ENCODE measurements at regions not wholly inside any gene's neighbourhood (a gene's known extent, or its start where the extent isn't known, plus 50 kb on each side); places are given as distances from the start of the nearest gene placed in this dataset.
A peak's percentile ranks its signal among the peaks of the same experiment; 100 is the strongest.
"Not testable (repeated sequence)": the region's sequence is repeated elsewhere in the genome, so short reads cannot be mapped to it uniquely, and the experiment has no call there.

DNA sequence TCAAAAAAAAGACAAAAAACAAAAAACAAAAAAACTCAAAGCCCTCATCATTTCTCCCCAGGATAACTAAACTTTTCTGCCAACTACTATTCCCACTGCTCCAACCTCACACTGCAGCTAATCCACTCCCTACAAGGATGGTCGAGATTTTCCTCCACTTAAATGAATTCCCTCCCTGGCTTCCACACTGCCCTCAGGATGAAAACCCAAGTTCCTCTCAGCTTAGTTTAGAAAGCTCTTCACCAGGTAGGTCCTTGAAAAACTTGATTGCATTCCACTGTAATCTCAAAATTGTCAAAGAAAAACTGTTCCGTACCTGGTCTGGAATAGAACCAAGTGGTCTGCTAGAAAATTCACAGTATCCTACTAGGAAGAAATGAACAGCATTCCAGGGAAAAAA lies 294.3 kb upstream of the KLF14 start:
- no peak for DNase-seq

DNA sequence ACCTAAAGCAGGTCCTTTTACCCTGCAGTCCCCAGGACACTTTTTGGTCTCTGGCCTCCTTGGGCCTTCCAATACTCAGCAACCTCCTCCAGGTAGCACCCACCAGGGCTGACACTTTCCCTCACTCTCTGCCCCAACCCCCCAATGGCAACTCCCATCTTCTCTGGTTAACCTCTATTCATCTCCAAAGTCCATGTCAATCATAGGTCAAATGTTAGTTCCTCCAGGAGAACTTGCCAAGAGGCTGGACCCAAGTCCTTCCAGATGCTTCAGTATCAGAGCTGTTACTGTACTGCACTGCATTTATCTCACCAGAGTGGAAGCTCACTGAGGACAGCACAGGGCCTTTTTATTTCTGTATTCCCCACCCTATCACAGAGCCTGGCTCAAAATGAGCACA lies 295.0 kb upstream of the KLF14 start:
- DNase-seq, result no peak

DNA sequence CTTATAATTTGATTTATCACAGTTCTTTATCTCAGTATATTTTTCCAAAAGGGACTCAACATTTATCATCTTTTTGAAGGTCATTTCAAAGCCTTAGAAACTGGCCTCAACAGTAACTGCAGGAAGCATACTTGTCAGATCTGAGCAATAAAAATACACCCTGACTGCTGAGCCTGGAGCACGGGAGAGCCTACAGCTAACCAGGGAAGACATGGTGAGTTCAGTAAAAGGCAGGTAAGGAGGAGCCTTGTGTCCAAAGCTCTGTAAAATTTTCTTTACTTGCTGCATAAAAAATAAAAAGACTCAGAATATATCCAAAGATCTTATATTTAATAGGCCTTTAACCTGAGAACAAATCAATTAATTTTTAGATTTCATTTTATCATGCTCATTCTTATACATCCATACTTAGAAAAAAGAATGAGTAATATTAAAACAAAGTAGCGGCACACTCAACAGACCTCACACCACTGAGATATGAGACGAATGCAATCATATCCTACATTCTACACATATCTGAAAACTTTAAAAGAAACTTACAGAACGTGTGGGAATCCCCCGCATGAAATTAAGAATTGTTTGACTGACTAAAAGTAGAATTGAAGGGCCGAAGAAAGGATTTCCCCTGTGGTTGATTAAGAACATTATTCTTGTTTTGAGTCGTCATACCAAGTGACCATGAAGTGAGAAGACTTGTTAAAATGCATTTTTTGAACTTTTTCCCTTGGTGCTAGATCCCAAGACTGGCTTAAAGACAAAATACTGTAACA lies 296.4 kb upstream of the MKLN1 start:
- no peak for DNase-seq

DNA sequence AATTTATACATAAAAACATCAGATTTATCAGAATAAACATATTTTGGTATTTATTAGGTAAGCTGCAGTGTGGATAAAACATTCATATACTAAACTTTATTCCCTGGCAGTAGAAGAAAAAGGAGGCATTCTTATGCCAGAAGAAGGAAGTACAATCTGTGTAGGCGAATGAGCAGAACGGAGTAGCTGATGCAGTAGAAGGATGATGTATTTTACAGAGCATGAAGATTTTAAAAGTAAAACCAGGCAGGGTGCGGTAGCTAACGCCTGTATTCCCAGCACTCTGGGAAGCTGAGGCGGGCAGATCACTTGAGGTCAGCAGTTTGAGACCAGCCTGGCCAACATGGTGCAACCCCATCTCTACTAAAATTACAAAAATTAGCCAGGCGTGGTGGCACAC lies 294.9 kb upstream of the MKLN1 start:
- DNase-seq, result no peak

DNA sequence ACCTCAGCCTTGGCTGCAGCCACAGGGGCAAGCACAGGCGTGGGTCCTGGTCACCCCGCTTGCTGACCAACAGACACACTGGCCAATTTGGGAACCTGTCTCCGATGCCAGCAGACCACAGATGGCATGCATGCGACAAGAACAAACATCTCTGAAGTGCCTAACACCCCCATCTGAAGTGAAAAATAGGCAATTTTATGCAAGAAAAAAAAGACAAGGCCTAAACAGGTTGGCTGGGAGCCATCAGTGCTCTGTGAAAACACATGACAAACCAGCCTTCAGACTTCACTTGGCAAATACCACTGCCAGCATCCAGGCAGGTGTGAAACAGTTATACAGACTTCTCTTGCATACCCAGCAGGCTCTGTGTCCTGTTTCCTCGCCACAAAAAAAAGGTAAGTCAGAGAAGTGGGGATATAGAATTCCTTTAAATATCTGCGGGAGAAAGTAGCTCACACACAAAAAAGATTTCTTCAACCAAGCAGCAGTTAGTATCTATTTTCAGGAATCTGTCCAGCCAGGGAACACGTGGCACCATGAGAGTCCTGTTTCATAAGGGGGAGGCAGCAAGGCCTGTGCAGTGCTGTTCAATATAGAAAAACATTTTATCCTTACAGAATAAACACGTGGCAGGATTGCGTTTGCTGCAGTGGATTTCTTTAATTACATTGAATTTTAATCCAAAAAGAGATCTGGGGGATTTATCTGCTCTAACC lies 293.4 kb upstream of the MKLN1 start:
- DNase-seq, result no peak

DNA sequence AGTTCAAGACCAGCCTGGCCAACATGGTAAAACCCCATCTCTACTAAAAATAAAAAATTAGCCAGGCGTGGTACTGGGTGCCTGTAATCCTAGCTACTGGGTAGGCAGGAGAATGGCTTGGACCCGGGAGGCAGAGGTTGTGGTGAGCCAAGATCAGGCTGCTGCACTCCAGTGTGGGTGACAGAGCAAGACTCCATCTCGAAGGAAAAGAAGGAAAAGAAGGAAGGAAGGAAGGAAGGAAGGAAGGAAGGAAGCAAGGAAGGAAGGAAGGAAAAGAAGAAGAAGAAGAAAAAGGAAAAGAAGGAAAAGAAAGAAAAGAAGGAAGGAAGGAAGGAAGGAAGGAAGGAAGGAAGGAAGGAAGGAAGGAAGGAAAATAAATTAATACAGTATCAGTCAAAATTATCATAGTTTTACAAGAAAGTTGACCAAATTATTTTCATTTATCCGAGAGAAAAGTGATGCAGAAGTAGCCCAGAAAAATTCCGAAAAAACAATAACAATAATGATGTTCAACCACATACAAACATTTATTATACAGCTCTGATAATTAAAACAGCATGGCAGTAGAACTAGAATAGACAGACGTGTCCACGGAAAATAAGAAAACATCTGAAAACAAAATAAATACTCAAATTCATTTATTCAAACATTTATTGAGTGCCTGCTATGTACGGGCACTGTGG lies 292.4 kb upstream of the MKLN1 start:
- DNase-seq, result no peak

DNA sequence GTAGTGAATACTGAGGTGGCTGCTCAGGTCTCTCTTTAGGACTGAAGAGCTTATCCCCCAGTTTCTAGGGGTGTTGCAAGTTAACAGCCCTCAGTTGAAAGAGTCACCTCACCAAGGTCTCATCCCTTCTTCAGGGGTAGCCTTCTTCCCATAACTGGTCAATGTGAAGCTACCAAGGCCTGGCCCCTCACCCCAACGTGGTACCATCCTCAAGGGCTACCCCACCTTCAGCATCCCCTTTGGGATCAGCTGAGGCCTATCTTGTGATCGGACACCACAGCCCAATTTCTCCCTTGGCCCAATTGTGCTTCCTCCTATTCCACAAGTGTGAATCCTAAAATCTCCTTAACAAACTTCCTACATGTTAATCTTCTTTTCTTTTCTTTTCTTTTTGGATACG lies 289.5 kb upstream of the MKLN1 start:
- DNase-seq, result no peak

DNA sequence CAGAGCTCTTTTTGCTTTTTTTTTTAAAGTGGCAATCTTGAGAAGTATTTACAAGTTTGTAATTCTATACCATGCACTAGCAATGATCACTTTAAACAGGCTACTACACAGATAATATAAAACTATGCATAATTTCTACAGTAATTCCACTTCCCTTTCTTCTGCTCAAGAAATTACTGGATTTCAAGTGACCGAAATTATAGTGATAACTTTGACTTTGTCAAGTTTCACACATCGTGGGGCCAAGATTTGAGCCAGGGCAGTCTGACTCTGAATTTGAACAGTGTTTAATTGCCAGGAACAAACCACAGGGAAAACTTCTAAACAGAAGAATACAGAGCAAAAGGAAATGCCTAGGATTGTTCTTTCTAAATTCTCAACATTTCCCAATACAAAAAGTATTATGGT lies 288.3 kb upstream of the MKLN1 start:
- no peak for DNase-seq

DNA sequence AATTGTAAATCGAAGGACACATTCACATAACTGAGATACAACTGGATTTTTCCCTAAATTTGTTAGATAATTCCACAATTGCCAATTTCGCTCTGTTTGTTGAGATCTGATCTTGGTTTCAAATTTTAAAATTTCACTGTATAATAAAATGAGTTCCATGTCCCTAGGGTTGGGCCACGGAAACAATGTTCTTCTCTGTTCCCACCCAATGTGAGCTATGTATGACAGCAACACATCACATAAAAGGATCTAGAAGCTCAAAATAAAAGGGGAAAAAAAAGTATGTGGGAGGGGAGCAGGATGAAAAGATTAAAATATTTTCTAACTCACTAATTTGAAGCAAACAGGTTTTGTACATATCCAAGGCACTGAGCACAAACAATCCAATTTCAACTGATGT lies 287.8 kb upstream of the MKLN1 start:
- no peak for DNase-seq

DNA sequence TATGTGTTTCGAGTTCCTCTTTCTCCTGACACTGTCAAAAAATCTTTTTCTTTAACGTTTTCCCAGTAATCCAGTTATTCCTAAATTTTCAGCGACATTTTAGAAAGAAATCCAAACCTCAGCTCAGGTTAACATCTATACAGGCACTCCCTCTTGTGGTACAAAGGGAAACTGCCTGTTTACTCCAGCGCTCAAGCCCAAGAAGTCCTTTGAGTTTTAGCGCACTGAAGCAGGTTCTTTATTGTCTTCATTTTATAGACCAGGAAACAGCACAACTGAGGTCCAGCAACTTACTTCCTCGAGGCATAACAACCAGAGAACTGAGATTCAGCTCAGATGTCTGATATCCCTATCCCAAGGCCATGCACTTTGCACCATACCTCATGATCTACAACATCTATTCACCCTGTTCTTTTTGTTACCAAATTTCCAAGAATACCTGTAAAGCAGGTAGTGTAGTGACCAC lies 287.2 kb upstream of the MKLN1 start:
- peak; percentile 17 for DNase-seq

DNA sequence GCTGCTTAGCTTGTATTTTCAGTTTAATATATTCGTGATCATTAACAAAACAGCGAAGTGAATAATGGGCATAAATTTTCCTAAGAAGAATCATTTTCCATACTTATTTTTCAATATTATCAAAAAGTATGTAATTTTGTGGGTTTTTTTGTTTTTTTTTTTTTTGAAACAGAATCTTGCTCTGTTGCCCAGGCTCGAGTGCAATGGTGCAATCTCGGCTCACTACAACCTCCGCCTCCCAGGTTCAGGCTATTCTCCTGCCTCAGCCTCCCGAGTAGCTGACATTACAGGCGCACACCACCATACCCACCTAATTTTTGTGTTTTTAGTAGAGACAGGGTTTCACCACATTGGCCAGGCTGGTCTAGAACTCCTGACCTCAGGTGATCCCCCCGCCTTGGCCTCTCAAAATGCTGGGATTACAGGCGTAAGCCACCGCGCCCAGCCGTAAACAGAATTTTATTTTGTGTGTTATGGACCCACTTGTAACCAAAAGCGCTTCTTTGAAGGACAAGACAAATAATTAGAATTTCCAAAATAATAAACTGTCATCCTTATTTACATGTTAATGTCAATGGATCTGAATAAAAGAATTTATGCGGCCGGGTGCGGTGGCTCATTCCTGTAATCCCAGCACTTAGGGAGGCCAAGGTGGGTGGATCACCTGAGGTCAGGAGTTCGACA lies 286.5 kb upstream of the MKLN1 start:
- not testable (repeated sequence) for DNase-seq

DNA sequence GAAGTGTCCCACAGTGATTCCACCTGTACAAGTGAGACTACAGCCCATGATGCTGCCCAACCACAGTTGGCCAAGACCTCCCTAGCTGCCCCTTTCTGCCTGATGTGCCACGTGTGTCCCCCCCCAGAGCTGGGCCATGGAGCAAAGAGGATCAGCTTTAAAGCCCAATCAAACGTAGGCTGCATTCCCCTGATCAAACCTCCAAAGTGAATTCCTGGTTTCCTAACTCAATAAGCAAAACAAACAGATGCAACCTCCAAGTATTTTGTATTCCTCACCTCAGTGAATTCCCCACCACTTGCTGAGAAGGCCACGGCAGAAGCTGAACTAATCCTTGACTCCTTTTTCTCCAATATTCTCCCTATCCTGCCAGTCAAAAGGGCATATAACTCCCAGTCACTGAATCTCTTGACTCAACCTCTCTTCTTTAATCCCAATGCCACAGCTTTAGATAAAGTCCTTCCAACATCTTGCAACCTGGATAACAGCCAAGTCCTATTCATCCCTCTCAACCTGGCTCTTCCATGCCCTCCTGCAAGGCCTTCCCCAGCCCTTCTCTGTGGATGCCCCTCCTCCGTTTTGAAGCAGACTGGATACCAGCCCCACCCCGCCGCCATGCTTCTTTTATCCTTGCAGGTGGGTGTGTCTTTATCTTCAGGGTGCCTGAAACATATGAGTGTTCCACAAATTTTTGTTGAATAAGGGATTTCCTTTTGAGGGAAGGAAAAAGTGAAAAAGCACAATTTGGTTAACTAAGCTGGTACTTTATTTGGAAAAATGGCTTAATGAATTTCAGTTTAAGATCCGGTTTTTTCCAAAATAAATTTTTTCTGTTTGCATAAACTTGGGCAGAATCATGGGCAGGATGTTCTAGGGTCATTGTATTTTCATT lies 285.2 kb upstream of the MKLN1 start:
- no peak for DNase-seq

DNA sequence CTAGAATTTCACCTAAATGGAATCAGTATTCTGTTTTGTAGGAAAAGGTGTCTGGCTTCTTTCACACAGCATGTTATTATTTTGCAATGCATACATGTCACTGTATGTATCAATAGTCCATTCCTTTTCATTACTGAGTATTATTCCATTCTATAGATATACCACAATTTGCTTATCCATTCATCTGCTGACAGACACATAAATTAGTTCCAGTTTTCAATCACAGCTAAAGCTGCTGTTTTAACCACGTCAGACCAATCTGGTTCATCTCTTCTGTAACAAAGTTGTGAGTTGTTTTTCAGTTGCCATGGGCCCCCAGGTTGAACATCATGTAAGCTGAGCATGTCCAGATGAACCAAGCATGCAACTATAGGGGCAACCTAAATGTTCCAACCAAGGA lies 282.1 kb upstream of the MKLN1 start:
- DNase-seq, result no peak

DNA sequence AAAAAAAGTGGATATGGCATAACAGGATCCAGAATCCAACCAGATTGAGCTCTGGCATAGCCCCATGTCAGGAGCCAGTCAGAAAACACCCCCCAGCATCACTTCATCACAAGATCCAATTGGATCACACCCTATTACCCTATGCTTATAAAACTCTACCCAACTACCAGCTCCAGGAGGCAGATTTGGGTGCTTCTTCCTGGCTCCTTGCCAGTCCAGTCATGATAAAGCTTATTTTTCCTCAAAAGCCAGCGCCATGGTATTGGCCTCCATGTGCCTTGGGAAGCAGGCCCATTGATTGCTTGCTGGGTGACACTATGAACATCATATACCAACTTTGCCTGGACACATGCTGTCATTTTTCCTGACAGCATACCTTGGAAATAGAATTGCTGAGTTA lies 281.4 kb upstream of the MKLN1 start:
- no peak for DNase-seq

DNA sequence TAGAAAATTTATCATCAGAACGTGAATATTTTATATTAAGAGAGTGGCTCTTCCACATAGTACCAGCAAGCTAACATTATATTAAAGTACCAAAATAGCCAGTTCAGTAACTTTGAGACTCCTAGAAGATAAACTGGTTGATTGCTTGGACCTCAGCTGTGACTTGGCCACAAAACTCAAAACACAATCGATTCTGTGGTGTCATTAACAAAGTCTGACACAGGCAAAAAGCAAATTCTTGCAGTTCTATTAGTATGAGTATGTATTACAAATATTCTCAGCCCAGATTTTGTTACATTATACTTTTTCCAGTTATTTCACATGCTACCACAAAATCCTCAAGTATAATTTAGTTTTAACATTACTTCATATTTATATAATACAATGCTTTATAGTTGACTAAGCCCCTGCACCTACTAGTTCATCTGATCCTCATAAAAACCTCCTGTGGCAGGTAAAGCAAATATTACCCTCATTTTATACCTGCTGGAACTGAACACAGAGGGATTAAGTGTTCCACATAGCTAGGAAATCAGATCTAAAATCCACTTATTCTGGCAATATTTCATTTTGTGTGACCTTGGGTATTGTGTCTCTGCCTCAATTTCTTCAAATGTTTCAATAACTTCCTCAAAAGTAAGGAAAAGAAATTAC lies 279.9 kb upstream of the MKLN1 start:
- no peak for DNase-seq

DNA sequence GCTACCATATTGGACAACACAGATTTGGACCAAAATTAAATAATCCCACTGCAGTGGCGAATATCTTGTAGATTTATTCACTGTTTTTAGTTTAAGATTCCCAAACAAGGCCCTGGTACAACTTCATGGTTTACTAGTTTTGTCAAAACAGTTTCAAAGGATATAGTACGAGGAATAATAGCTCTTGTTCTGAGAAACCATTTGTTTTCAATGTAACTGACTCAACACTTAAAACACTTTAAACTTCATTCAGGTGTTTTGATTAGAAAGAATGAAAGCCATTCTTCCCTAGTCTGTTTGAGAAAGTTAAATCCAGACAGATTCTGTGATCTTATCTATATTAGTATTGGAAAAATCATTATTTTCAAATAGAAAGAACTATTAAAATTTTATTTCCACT lies 276.4 kb upstream of the MKLN1 start:
- DNase-seq, result no peak

DNA sequence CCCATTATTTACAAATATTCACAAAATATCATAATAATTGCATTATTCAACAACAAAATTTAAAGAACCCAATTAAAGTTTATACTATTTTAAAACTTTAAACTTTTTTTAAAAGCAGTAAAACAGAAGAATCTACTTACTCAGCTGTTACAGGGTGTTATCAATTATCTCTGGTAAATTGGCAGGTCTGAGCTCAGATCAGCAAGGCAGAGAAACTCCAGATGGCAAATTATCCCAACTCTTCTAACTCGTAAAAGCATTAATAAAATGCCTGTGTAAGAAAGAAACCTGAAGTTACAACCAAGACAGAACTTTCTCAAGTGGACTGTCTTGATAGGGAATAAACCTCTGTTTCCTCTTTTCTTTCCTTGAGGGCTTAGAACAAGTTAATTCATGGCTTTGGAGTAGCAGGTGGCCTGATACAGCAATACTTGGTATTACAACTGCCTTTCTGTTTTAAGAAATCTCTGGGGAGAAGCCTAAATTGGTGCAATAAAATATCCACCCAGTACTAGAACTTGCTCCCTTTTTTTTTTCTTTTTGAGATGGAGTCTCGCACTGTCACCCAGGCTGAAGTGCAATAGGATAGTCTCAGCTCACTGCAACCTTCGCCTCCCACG lies 275.3 kb upstream of the MKLN1 start:
- peak; percentile 36 for DNase-seq

DNA sequence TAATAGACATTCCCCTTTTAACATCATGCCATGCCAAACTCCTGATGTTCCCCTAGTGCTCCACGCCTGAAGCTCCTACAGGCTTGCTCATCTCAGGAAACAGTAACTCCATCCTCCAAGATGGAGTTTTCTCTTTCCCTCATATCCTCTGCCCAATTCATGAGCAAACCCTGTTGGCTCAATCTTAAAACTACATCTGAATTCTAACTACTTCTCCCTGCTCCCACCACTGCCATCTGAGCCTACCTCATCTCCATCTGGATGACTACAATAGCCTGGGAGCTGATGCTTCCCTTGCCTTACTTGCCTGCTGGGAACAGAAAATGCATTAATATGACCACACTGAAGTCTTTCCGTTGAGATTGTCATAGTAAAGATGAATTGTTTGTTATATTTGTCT lies 271.7 kb upstream of the MKLN1 start:
- DNase-seq, result no peak

DNA sequence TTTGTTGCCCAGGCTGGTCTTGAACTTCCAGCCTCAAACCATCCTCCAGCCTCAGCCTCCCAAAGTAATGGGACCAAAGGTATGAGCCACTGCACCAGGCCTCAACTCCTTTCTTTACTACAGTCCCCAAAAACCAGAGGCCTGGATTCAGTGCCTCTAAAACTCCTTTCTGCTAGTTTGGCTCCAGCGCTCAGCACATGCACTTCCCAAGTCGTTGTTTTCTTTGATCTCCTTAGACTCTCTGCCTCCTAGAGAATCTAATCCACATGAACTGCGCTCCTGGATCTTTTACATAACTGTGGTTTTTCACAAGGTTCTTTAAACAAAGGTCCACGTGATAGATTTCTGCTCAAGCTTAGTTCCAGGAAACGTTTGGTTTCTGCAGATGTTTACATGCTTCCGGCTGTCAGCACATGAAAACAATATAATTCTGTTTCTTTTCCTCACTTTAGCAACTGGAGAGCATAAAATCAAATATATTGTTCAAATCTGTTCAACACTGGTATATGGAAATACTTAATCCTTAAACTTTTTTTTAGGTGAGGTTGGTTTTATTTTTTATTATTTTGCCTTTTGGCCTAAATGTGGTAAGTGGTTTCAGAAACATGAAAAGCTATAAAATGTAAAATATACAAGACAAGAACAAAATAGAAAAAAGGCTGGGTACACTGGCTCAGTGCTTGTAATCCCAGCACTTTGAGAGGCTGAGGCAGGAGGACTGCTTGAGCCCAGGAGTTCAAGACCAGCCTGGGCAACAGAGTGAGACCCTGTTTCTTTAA lies 270.5 kb upstream of the MKLN1 start:
- no peak for DNase-seq

DNA sequence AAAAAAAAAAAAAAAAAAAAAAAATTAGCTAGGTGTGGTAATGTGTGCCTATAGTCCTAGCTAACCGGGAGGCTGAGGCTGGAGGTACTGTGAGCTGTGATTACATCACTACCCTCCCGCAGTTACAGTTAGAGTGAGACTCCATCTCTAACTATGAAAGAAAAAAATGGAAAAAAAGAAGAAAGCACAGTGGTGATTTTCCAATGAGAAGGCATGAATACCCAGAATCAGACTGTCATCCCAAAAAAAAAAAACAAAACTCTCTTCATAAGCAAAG lies 269.9 kb upstream of the MKLN1 start:
- DNase-seq, result no peak

Data from NCI-H1436 (cell line).